ENCODE measurements at regions not wholly inside any gene's neighbourhood (a gene's known extent, or its start where the extent isn't known, plus 50 kb on each side); places are given as distances from the start of the nearest gene placed in this dataset.

- no peak for TF ChIP-seq CTCF (IDR thresholded peaks at IDR 0.05; ENCODE audit: low read depth, low read length)
- Histone ChIP-seq H3K4me3 (no peak overlapping the region), H3K27ac (no peak overlapping the region), H3K36me3 (no peaks in the 10 kb centered on the region), H3K27me3 (no peaks in the 10 kb centered on the region), H3K4me1 (ENCODE audit: low read depth) (no peaks in the 10 kb centered on the region), H3K9me3 (ENCODE audit: low read depth) (no peaks in the 10 kb centered on the region)
- DNase-seq (ENCODE audit: low read depth in 1 of 2, low spot score in 1 of 2): no peak
These were observed 70.6 kb upstream of the DAZL start for GRCh38 chr3:16675805-16676204.

- Histone ChIP-seq H3K9me3 (ENCODE audit: low read depth) (no peaks in the 10 kb centered on the region), H3K27ac (no peak overlapping the region), H3K36me3 (no peaks in the 10 kb centered on the region), H3K4me1 (ENCODE audit: low read depth) (no peaks in the 10 kb centered on the region), H3K27me3 (no peaks in the 10 kb centered on the region), H3K4me3 (no peak overlapping the region)
- no peak for TF ChIP-seq CTCF (IDR thresholded peaks at IDR 0.05; ENCODE audit: low read depth, low read length)
- no peak for DNase-seq (ENCODE audit: low read depth in 1 of 2, low spot score in 1 of 2)
These were observed 81.5 kb upstream of the DAZL start for GRCh38 chr3:16686679-16687078.

DNA sequence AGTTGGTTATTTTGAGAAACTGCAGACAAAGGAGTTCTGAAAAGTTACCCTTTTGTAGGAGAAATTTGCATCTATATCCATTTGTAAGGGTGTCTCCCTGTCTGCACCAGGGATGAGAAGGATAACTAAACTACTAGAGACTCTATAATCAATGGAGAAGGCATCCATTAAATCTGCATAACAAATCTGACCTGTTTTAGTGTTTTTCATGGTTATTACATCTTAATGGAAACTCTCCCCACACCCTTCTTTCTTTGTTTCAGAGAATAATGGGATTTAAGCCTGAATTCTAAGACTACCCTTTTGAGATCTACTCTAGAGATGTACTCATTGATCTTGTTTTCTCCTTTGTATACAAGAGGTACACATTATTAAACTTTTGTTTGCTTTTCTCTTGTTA is 82.0 kb upstream of the DAZL start:
- Histone ChIP-seq H3K27ac (no peak overlapping the region), H3K27me3 (no peaks in the 10 kb centered on the region), H3K4me3 (no peak overlapping the region), H3K36me3 (no peaks in the 10 kb centered on the region), H3K4me1 (ENCODE audit: low read depth) (no peaks in the 10 kb centered on the region), H3K9me3 (ENCODE audit: low read depth) (no peaks in the 10 kb centered on the region)
- no peak for TF ChIP-seq CTCF (IDR thresholded peaks at IDR 0.05; ENCODE audit: low read depth, low read length)
- DNase-seq (ENCODE audit: low read depth in 1 of 2, low spot score in 1 of 2): no peak

- Histone ChIP-seq H3K27ac (no peak overlapping the region), H3K4me1 (ENCODE audit: low read depth) (no peaks in the 10 kb centered on the region), H3K9me3 (ENCODE audit: low read depth) (no peaks in the 10 kb centered on the region), H3K27me3 (no peaks in the 10 kb centered on the region), H3K36me3 (no peaks in the 10 kb centered on the region), H3K4me3 (no peak overlapping the region)
- no peak for TF ChIP-seq CTCF (IDR thresholded peaks at IDR 0.05; ENCODE audit: low read depth, low read length)
- no peak for DNase-seq (ENCODE audit: low read depth in 1 of 2, low spot score in 1 of 2)
These were observed 87.5 kb upstream of the DAZL start for GRCh38 chr3:16692486-16693344.

DNA sequence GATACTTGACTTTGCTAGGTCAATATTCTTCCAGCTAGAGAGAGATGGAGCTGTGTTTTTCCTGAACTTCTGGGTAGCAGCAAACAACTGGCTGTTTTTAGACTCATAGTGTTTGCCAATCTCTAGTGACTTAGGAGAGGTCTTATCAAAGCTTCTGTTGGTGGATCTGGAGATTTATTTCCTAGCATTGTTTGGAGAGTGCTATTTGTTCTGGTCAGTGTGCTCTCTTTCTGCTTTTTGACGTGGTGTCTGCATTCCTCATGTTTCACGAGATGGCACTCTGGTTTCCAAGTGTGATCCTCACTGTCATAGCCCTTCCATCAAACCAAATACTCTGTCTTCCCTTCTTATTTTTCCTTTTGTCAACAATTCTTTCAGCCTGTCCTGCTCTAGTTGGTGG is 88.6 kb upstream of the DAZL start:
- no peak for TF ChIP-seq CTCF (IDR thresholded peaks at IDR 0.05; ENCODE audit: low read depth, low read length)

More for the DNA sequence above, 88.6 kb upstream of the DAZL start:
- Histone ChIP-seq H3K4me1 (ENCODE audit: low read depth) (peaks cover 3% of the 10 kb centered on the region), H3K27me3 (no peaks in the 10 kb centered on the region), H3K4me3 (no peak overlapping the region), H3K36me3 (no peaks in the 10 kb centered on the region), H3K27ac (no peak overlapping the region), H3K9me3 (ENCODE audit: low read depth) (no peaks in the 10 kb centered on the region)
- no peak for DNase-seq (ENCODE audit: low read depth in 1 of 2, low spot score in 1 of 2)
